HG02571 (cell line): ENCODE measurements at regions not wholly inside any gene's neighbourhood (a gene's known extent, or its start where the extent isn't known, plus 50 kb on each side); places are given as distances from the start of the nearest gene placed in this dataset.

Experiments
- ATAC-seq: cut with Tn5 transposase; IDR thresholded peaks from one replicate; pipeline ENCODE4 v1.9.1; 2021; ENCODE audit warnings: mild to moderate bottlenecking, moderate library complexity; ENCODE audit not compliant: unreplicated experiment

- peak; percentile 89 for ATAC-seq
These were observed 63.6 kb downstream of the SPINK2 start for GRCh38 chr4:56757821-56758411.

GRCh38 chr4:56757261-56757746 is 64.2 kb downstream of the SPINK2 start:
- peak; percentile 48 for ATAC-seq

GRCh38 chr4:56755901-56756300 is 65.6 kb downstream of the SPINK2 start:
- ATAC-seq, result no peak

- no peak for ATAC-seq
These were observed 68.5 kb downstream of the SPINK2 start for GRCh38 chr4:56752985-56753384.

- no peak for ATAC-seq
These were observed 69.1 kb upstream of the HOPX start for GRCh38 chr4:56750231-56750630.

- no peak for ATAC-seq
These were observed 67.2 kb upstream of the HOPX start for GRCh38 chr4:56748271-56748670.

GRCh38 chr4:56746639-56747038 is 65.5 kb upstream of the HOPX start:
- ATAC-seq, result no peak

GRCh38 chr4:56745042-56745441 is 63.9 kb upstream of the HOPX start:
- no peak for ATAC-seq

- no peak for ATAC-seq
These were observed 62.9 kb upstream of the HOPX start for GRCh38 chr4:56744030-56744429.

- no peak for ATAC-seq
These were observed 62.5 kb upstream of the HOPX start for GRCh38 chr4:56743550-56743949.

- ATAC-seq, result no peak
These were observed 61.2 kb upstream of the HOPX start for GRCh38 chr4:56742080-56742871.

- no peak for ATAC-seq
These were observed 60.5 kb upstream of the HOPX start for GRCh38 chr4:56741595-56741994.

GRCh38 chr4:56739066-56739777 is 58.1 kb upstream of the HOPX start:
- ATAC-seq, result no peak

- no peak for ATAC-seq
These were observed 56.6 kb upstream of the HOPX start for GRCh38 chr4:56737666-56738065.

- ATAC-seq, result no peak
These were observed 52.3 kb upstream of the HOPX start for GRCh38 chr4:56733352-56733751.

GRCh38 chr4:56732301-56732700 is 51.2 kb upstream of the HOPX start:
- no peak for ATAC-seq

GRCh38 chr4:56731857-56732256 is 50.8 kb upstream of the HOPX start:
- ATAC-seq, result no peak
